OCI-LY3 (cell line): ENCODE measurements at regions not wholly inside any gene's neighbourhood (a gene's known extent, or its start where the extent isn't known, plus 50 kb on each side); places are given as distances from the start of the nearest gene placed in this dataset.

Experiments
- EZH2phosphoT487 ChIP-seq: fragments of 200-600 bp; shearing (Covaris generic); IDR thresholded peaks from 2 replicates; pipeline ENCODE4 v1.6.1; 2018; ENCODE audit warnings: antibody characterized with exemption, mixed run types, low read depth
- TF ChIP-seq, protein P1 (sequence below): fragments of 200-600, 300-600 bp; sonication (generic); IDR thresholded peaks from 2 replicates; pipeline ENCODE4 v1.5.1; 2014; ENCODE audit warnings: antibody characterized with exemption, low read length, low read depth

DNA sequence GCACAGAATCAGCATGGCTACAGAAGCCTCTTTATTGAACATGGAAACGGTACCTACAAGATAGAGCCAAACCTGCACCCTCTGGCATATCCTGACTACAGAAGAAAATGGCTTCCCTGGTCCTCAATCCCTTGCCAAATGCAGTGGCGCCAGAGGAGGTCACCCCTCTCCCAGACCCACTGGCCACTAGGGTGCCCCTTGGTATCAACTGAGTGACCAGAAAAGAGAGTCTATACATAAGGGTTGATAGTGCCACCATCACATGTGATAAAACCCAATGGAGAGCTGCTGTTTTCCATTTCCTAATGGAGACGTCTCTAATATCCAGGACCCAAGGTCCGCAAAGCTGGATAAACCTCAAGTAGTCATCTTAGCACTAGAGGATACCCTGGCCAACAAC lies 52.7 kb upstream of the ALK start:
- TF ChIP-seq, protein P1, sequence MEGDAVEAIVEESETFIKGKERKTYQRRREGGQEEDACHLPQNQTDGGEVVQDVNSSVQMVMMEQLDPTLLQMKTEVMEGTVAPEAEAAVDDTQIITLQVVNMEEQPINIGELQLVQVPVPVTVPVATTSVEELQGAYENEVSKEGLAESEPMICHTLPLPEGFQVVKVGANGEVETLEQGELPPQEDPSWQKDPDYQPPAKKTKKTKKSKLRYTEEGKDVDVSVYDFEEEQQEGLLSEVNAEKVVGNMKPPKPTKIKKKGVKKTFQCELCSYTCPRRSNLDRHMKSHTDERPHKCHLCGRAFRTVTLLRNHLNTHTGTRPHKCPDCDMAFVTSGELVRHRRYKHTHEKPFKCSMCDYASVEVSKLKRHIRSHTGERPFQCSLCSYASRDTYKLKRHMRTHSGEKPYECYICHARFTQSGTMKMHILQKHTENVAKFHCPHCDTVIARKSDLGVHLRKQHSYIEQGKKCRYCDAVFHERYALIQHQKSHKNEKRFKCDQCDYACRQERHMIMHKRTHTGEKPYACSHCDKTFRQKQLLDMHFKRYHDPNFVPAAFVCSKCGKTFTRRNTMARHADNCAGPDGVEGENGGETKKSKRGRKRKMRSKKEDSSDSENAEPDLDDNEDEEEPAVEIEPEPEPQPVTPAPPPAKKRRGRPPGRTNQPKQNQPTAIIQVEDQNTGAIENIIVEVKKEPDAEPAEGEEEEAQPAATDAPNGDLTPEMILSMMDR, result no peak
- TF ChIP-seq EZH2phosphoT487, result no peak
